GM21447 (cell line): ENCODE measurements at regions not wholly inside any gene's neighbourhood (a gene's known extent, or its start where the extent isn't known, plus 50 kb on each side); places are given as distances from the start of the nearest gene placed in this dataset.

Source experiments
- ATAC-seq: cut with Tn5 transposase; IDR thresholded peaks from one replicate; pipeline ENCODE4 v1.9.1; 2021; ENCODE audit not compliant: unreplicated experiment

- ATAC-seq: no peak
These were observed 51.1 kb upstream of the GRIK3 start for GRCh38 chr1:37085393-37085792.

DNA sequence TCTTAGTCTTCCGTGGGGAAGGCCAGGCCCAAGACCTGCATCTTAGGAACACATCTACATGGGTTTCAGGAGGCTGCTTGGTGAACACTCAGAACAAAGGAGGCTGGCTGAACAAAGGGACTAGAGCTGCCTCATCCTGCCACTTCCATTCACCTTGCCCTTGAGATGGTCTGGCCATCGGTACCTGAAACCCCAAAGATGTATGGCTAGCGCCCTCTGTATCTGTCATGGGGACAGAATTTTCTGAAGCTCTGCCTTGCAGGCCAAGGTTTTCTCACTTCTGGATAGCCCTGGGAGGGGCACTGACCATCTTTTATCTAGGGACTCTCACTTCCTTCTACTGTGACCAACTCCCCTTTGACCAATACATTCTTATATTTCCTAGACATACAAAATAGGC is 55.4 kb upstream of the GRIK3 start:
- no peak for ATAC-seq

GRCh38 chr1:37090671-37091070 is 56.4 kb upstream of the GRIK3 start:
- no peak for ATAC-seq

DNA sequence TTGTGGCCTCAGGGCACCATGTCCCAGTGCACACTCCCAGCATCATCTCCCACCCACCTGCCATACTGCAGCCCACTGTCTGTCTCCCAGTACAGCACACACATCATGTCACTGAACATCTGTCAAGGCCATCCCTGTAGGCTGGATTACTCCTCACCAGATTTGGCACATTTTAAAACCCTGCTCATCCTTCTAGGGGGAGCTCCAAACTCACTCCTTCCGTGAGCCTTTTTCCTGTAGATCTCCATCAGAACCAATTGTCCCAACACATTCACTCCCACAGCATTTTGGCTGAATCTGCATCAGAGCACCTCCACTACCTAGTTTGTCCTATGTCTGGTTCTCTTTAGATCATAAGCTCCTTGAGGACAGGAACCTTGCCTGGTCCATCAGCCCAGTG is 58.6 kb upstream of the GRIK3 start:
- ATAC-seq: no peak

DNA sequence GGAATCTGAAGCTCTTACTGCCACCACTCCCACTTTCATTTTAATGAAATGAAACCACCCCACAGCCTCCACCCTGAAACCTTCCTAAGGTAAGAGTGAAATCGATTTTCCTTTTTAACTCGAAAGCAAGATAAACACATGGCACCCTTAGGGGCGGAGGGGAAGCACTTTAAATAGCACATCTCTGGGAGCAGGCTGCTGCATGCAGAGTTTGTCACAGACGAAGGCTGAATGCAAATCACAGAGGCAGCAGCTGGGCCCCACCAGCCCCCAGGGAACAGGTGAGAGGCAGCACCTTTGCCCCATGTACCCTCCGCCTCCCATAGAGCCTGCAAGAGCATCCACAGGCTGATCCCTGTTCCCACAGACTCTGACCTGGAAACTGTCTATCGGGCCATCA is 60.0 kb upstream of the GRIK3 start:
- no peak for ATAC-seq

DNA sequence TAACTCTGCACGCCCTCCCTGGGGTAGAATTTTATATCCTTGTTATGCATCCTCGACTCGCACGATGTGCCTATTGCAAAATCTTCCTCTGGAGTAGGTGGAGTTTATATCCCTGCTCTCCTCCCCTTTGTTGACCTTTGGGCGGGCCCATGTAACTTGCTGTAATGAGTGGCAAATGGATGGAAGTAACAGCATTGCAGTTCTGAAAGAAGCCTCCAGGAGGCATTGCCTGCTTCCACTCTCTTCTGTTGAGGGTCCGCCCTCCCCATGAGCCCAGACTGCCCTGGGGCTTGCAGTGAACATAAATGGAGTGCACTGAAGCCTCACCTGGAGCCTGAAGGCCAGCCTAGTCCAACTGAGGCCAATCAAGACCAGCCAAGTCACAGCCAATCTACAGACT is 62.2 kb upstream of the GRIK3 start:
- no peak for ATAC-seq

DNA sequence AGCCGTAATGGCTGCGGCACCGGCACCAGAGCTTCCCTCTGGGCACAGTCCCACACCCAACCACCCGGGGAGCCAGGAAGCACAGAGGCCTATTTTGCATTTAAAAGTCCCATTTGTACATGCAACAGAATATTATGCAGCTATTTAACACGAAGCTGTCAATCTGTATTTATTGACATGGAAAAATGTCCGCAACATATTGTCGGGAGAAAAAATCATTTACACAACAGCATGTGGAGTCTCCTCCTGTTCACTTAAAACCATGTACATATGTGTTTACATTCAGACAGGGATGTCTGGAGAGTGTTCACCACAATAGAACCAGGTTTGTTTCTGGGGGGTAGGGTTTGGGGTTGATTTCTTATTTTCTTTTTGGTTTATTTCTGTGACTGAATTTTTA is 63.4 kb upstream of the GRIK3 start:
- ATAC-seq: no peak

DNA sequence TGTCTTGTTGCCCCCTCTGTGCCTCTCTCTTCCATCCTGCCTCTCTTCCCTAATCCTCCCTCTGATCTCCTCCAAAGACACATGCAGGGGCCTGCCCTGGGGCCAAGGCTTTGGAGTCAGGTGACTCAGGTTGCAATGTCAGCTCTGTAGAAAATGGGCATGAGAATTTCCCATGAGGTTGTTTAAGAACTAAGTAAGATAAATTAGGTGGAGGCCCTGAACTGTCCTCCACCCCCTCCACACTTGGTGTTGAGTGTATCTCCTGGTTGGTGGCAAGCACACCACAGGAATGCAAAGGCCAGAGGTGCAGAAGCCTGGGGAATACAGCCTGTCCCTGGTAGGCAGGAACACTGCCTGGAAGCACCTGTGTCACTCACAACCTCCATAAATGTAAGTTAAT is 63.9 kb upstream of the GRIK3 start:
- no peak for ATAC-seq

- no peak for ATAC-seq
These were observed 66.0 kb upstream of the GRIK3 start for GRCh38 chr1:37100310-37100709.

GRCh38 chr1:37102656-37103382 is 68.5 kb upstream of the GRIK3 start:
- ATAC-seq: no peak

- no peak for ATAC-seq
These were observed 71.6 kb upstream of the GRIK3 start for GRCh38 chr1:37105911-37106310.

GRCh38 chr1:37107153-37107907 is 73.0 kb upstream of the GRIK3 start:
- ATAC-seq: no peak

- ATAC-seq: no peak
These were observed 74.4 kb upstream of the GRIK3 start for GRCh38 chr1:37108596-37109188.

GRCh38 chr1:37112430-37112829 is 78.1 kb upstream of the GRIK3 start:
- no peak for ATAC-seq

- no peak for ATAC-seq
These were observed 79.1 kb upstream of the GRIK3 start for GRCh38 chr1:37113285-37113997.

DNA sequence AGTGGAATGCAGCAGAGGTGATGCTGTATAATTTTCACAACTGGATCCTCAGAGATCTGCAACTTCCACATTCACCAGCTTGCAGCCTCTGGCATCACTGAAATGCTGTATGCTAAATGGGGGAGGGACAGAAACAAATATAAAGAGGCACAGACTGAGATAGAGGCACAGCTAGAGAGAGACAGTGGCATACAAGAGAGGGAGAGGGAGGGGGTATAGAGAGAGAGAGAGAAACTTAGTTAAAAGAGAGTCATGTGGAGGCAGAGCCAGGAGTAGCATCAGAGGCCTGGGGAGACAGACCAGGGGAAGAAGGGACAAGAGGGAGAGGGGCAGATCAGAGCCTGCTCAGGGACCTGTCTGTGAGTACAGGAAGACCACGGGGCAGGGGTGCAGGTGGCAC is 84.5 kb upstream of the GRIK3 start:
- no peak for ATAC-seq

GRCh38 chr1:37120279-37120678 is 86.0 kb upstream of the GRIK3 start:
- no peak for ATAC-seq

- no peak for ATAC-seq
These were observed 89.2 kb upstream of the GRIK3 start for GRCh38 chr1:37123276-37124115.

DNA sequence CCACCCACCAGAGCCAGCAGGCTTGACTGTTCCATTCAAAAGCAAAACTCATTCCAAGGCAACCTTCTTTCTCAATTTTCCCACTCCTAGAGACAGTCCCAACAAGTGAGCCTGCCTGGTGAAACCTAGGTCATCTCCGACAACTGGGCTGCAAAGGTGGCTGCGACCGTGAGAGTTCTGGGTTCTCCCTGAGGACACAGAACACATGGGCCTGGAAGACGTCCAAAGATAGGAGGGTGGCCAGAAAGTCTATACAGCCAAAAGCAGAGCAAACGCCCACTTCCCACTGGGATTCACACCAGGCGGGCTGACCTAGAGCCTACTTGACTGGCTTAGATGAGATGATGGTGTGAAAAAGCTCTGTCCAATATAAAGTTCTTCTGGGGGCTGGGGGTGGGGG is 90.2 kb upstream of the GRIK3 start:
- no peak for ATAC-seq

- ATAC-seq: no peak
These were observed 91.0 kb upstream of the GRIK3 start for GRCh38 chr1:37125295-37125694.

GRCh38 chr1:37127254-37127748 is 93.0 kb upstream of the GRIK3 start:
- ATAC-seq: no peak
